ENCODE measurements at regions not wholly inside any gene's neighbourhood (a gene's known extent, or its start where the extent isn't known, plus 50 kb on each side); places are given as distances from the start of the nearest gene placed in this dataset.

GRCh38 chr1:105684714-105685113 lies 1371.8 kb upstream of the PRMT6 start:
- H3K9me3 ChIP-seq (ENCODE audit: control insufficient read depth in 4 of 4, low read length in 3 of 4) = peaks cover 0 to 2% (median 0%) of the 10 kb centered on the region in 4 donors
- no peak for TF ChIP-seq MAX (IDR thresholded peaks at IDR 0.05)
- TF ChIP-seq SP1 (IDR thresholded peaks at IDR 0.05) = no peak
- no peak for TF ChIP-seq FOXA1 (IDR thresholded peaks at IDR 0.05)
- TF ChIP-seq HNF4G (IDR thresholded peaks at IDR 0.05) = no peak
- TF ChIP-seq TAF1 (conservative IDR thresholded peaks at IDR 0.05) = no peak
- TF ChIP-seq RXRA (IDR thresholded peaks at IDR 0.05) = no peak
- TF ChIP-seq ATF3 (IDR thresholded peaks at IDR 0.05) = no peak
- no peak for TF ChIP-seq RAD21 (IDR thresholded peaks at IDR 0.05)
- TF ChIP-seq YY1 (IDR thresholded peaks at IDR 0.05) = no peak
- TF ChIP-seq EGR1 (IDR thresholded peaks at IDR 0.05; ENCODE audit: low read depth in 2 of 2) = no peak
- H3K27ac ChIP-seq (ENCODE audit: low read depth in 1 of 2, low read length in 2 of 2) = no peak overlapping the region
- no peaks in the 10 kb centered on the region for H3K4me1 ChIP-seq (ENCODE audit: control insufficient read depth in 4 of 4, insufficient read depth in 4 of 4, low read length in 3 of 4)
- H3K4me3 ChIP-seq (ENCODE audit: low read depth in 1 of 3, low read length in 3 of 3) = no peak overlapping the region
- no peak overlapping the region for H3K9ac ChIP-seq (ENCODE audit: low read depth in 1 of 2, low read length in 2 of 2)
- H3K36me3 ChIP-seq (ENCODE audit: control insufficient read depth in 4 of 4, insufficient read depth in 3 of 4, low read depth in 1 of 4, low read length in 3 of 4) = no peaks in the 10 kb centered on the region
- no peak for DNase-seq (ENCODE audit: low spot score)
- H3K27me3 ChIP-seq (ENCODE audit: control insufficient read depth in 4 of 4, insufficient read depth in 4 of 4, low read length in 3 of 4) = no peaks in the 10 kb centered on the region

GRCh38 chr1:105686026-105686425 lies 1370.4 kb upstream of the PRMT6 start:
- no peak overlapping the region for H3K4me3 ChIP-seq (ENCODE audit: low read depth in 1 of 3, low read length in 3 of 3)
- 69% methylated on average over 3 of the region's 3 CpGs for WGBS
- H3K27ac ChIP-seq (ENCODE audit: low read depth in 1 of 2, low read length in 2 of 2) = no peak overlapping the region
- H3K9me3 ChIP-seq (ENCODE audit: control insufficient read depth in 4 of 4, low read length in 3 of 4) = peaks cover 0 to 2% (median 0%) of the 10 kb centered on the region in 4 donors
- no peak for DNase-seq (ENCODE audit: low spot score)
- no peaks in the 10 kb centered on the region for H3K27me3 ChIP-seq (ENCODE audit: control insufficient read depth in 4 of 4, insufficient read depth in 4 of 4, low read length in 3 of 4)
- TF ChIP-seq FOXA2 (IDR thresholded peaks at IDR 0.05) (no peak), SP1 (IDR thresholded peaks at IDR 0.05) (no peak), GABPA (IDR thresholded peaks at IDR 0.05 in 1 of 2, conservative IDR thresholded peaks at IDR 0.05 in 1 of 2) (no peak), TAF1 (conservative IDR thresholded peaks at IDR 0.05) (no peak), RXRA (IDR thresholded peaks at IDR 0.05) (no peak), ZBTB33 (IDR thresholded peaks at IDR 0.05) (no peak), HNF4G (IDR thresholded peaks at IDR 0.05) (no peak), ATF3 (IDR thresholded peaks at IDR 0.05) (no peak), NR2F2 (IDR thresholded peaks at IDR 0.05) (no peak), REST (IDR thresholded peaks at IDR 0.05) (no peak), RAD21 (IDR thresholded peaks at IDR 0.05) (no peak), EGR1 (IDR thresholded peaks at IDR 0.05; ENCODE audit: low read depth in 2 of 2) (no peak), FOXA1 (IDR thresholded peaks at IDR 0.05) (no peak), YY1 (IDR thresholded peaks at IDR 0.05) (no peak), JUND (IDR thresholded peaks at IDR 0.05) (no peak), MAX (IDR thresholded peaks at IDR 0.05) (no peak), HNF4A (conservative IDR thresholded peaks at IDR 0.05) (no peak)
- no peaks in the 10 kb centered on the region for H3K36me3 ChIP-seq (ENCODE audit: control insufficient read depth in 4 of 4, insufficient read depth in 3 of 4, low read depth in 1 of 4, low read length in 3 of 4)
- no peaks in the 10 kb centered on the region for H3K4me1 ChIP-seq (ENCODE audit: control insufficient read depth in 4 of 4, insufficient read depth in 4 of 4, low read length in 3 of 4)
- H3K9ac ChIP-seq (ENCODE audit: low read depth in 1 of 2, low read length in 2 of 2) = no peak overlapping the region

All from liver (tissue), 7 donors.